Liver (tissue), 7 donors: ENCODE measurements at regions not wholly inside any gene's neighbourhood (a gene's known extent, or its start where the extent isn't known, plus 50 kb on each side); places are given as distances from the start of the nearest gene placed in this dataset.

Experiments
- DNase-seq: peaks from one replicate; pipeline ENCODE4 v3.0.0-alpha.2; 2017; ENCODE audit warnings: low spot score
- H3K27ac ChIP-seq, 2 donors: one replicate each; pipeline ENCODE4 v1.7.0; 2013; ENCODE audit warnings: inconsistent platforms in 2 of 2, low read length in 2 of 2, control low read depth in 1 of 2, low read depth in 1 of 2, mild to moderate bottlenecking in 1 of 2
- H3K27me3 ChIP-seq, 4 donors: one replicate each; pipeline versions ENCODE4 v1.6.1 to v1.7.0; 2013; ENCODE audit warnings: low read length in 3 of 4, inconsistent platforms in 1 of 4, mild to moderate bottlenecking in 1 of 4, moderate library complexity in 1 of 4; ENCODE audit not compliant: control insufficient read depth in 4 of 4, insufficient read depth in 4 of 4
- H3K36me3 ChIP-seq, 4 donors: one replicate each; pipeline versions ENCODE4 v1.6.1 to v1.7.0; 2013; ENCODE audit warnings: low read length in 3 of 4, mild to moderate bottlenecking in 3 of 4, low read depth in 1 of 4, moderate library complexity in 1 of 4; ENCODE audit not compliant: control insufficient read depth in 4 of 4, insufficient read depth in 3 of 4
- H3K4me1 ChIP-seq, 4 donors: one replicate each; pipeline versions ENCODE4 v1.6.1 to v1.7.0; 2013; ENCODE audit warnings: low read length in 3 of 4, mild to moderate bottlenecking in 3 of 4, moderate library complexity in 1 of 4; ENCODE audit not compliant: control insufficient read depth in 4 of 4, insufficient read depth in 4 of 4
- H3K4me3 ChIP-seq, 3 donors: one replicate each; pipeline versions ENCODE4 v1.6.1 to v1.7.0; 2013; ENCODE audit warnings: low read length in 3 of 3, control low read depth in 1 of 3, low read depth in 1 of 3, mild to moderate bottlenecking in 1 of 3
- H3K9ac ChIP-seq, 2 donors: one replicate each; pipeline ENCODE4 v1.7.0; 2013; ENCODE audit warnings: low read length in 2 of 2, mild to moderate bottlenecking in 2 of 2, moderate library complexity in 2 of 2, control low read depth in 1 of 2, low read depth in 1 of 2
- H3K9me3 ChIP-seq, 4 donors: one replicate each; pipeline versions ENCODE4 v1.6.1 to v1.7.0; 2013; ENCODE audit warnings: low read length in 3 of 4; ENCODE audit not compliant: control insufficient read depth in 4 of 4
- ATF3 ChIP-seq: IDR thresholded peaks from 2 replicates; pipeline ENCODE4 v1.6.1; 2016; ENCODE audit warnings: antibody characterized with exemption
- EGR1 ChIP-seq, 2 donors: IDR thresholded peaks; 2 replicates each; pipeline ENCODE4 v1.6.1; 2016 to 2018; ENCODE audit warnings: antibody characterized with exemption in 2 of 2, low read depth in 2 of 2
- FOXA1 ChIP-seq: IDR thresholded peaks from 2 replicates; pipeline ENCODE4 v1.6.1; 2016; ENCODE audit warnings: antibody characterized with exemption
- FOXA2 ChIP-seq: IDR thresholded peaks from 2 replicates; pipeline ENCODE4 v1.6.1; 2016; ENCODE audit warnings: antibody characterized with exemption
- GABPA ChIP-seq, 2 donors: IDR thresholded peaks in 1 of 2; conservative IDR thresholded peaks in 1 of 2; 2 replicates each; pipeline ENCODE4 v1.6.1; 2016; ENCODE audit warnings: antibody characterized with exemption in 2 of 2, mild to moderate bottlenecking in 1 of 2, moderate library complexity in 1 of 2
- HNF4A ChIP-seq, 2 donors: conservative IDR thresholded peaks; 2 replicates each; pipeline ENCODE4 v1.6.1; 2016; ENCODE audit warnings: antibody characterized with exemption in 2 of 2, mild to moderate bottlenecking in 2 of 2
- HNF4G ChIP-seq: IDR thresholded peaks from 2 replicates; pipeline ENCODE4 v1.6.1; 2016; ENCODE audit warnings: antibody characterized with exemption
- JUND ChIP-seq, 2 donors: IDR thresholded peaks; 2 replicates each; pipeline ENCODE4 v1.6.1; 2016; ENCODE audit warnings: antibody characterized with exemption in 2 of 2
- MAX ChIP-seq: IDR thresholded peaks from 2 replicates; pipeline ENCODE4 v1.6.1; 2016; ENCODE audit warnings: antibody characterized with exemption
- NR2F2 ChIP-seq: IDR thresholded peaks from 2 replicates; pipeline ENCODE4 v1.6.1; 2016; ENCODE audit warnings: antibody characterized with exemption
- RAD21 ChIP-seq, 2 donors: IDR thresholded peaks; 2 replicates each; pipeline ENCODE4 v1.6.1; 2016; ENCODE audit warnings: antibody characterized with exemption in 2 of 2, mild to moderate bottlenecking in 2 of 2
- REST ChIP-seq: IDR thresholded peaks from 2 replicates; pipeline ENCODE4 v1.6.1; 2016; ENCODE audit warnings: antibody characterized with exemption, mild to moderate bottlenecking
- RXRA ChIP-seq, 2 donors: IDR thresholded peaks; 2 replicates each; pipeline ENCODE4 v1.6.1; 2017 to 2018; ENCODE audit warnings: antibody characterized with exemption in 2 of 2, mild to moderate bottlenecking in 1 of 2
- SP1 ChIP-seq: IDR thresholded peaks from 2 replicates; pipeline ENCODE4 v1.6.1; 2018; ENCODE audit warnings: antibody characterized with exemption, mild to moderate bottlenecking
- TAF1 ChIP-seq: conservative IDR thresholded peaks from 2 replicates; pipeline ENCODE4 v1.6.1; 2016; ENCODE audit warnings: antibody characterized with exemption, mild to moderate bottlenecking
- WGBS: extraction: QIAGEN DNeasy Blood & Tissue Kit; methylation state at CpG from one replicate; pipeline ENCODE4 v1.1.7; 2013; 5-methylcytosine and 5-hydroxymethylcytosine counted together
- TF ChIP-seq, protein P1 (sequence below): IDR thresholded peaks from 2 replicates; pipeline ENCODE4 v1.6.1; 2016; ENCODE audit warnings: antibody characterized with exemption
- donor health status: healthy.
- donor health status: healthy.
- donor health status: healthy.
- donor health status: healthy.

GRCh38 chr11:90650153-90650552 lies 427.3 kb upstream of the CHORDC1 start:
- no peak overlapping the region for H3K9ac ChIP-seq
- no peaks in the 10 kb centered on the region for H3K36me3 ChIP-seq
- no peak for TF ChIP-seq FOXA1
- no peak for TF ChIP-seq SP1
- TF ChIP-seq HNF4A (conservative IDR thresholded peaks at IDR 0.05): no peak
- TF ChIP-seq, protein P1, sequence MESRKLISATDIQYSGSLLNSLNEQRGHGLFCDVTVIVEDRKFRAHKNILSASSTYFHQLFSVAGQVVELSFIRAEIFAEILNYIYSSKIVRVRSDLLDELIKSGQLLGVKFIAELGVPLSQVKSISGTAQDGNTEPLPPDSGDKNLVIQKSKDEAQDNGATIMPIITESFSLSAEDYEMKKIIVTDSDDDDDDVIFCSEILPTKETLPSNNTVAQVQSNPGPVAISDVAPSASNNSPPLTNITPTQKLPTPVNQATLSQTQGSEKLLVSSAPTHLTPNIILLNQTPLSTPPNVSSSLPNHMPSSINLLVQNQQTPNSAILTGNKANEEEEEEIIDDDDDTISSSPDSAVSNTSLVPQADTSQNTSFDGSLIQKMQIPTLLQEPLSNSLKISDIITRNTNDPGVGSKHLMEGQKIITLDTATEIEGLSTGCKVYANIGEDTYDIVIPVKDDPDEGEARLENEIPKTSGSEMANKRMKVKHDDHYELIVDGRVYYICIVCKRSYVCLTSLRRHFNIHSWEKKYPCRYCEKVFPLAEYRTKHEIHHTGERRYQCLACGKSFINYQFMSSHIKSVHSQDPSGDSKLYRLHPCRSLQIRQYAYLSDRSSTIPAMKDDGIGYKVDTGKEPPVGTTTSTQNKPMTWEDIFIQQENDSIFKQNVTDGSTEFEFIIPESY: no peak
- no peak for TF ChIP-seq JUND (IDR thresholded peaks at IDR 0.05)
- DNase-seq: no peak
- 94% methylated on average over 2 of the region's 2 CpGs for WGBS
- H3K9me3 ChIP-seq: no peaks in the 10 kb centered on the region
- no peak overlapping the region for H3K27ac ChIP-seq
- no peaks in the 10 kb centered on the region for H3K4me1 ChIP-seq
- H3K27me3 ChIP-seq: no peaks in the 10 kb centered on the region
- H3K4me3 ChIP-seq: no peak overlapping the region

DNA sequence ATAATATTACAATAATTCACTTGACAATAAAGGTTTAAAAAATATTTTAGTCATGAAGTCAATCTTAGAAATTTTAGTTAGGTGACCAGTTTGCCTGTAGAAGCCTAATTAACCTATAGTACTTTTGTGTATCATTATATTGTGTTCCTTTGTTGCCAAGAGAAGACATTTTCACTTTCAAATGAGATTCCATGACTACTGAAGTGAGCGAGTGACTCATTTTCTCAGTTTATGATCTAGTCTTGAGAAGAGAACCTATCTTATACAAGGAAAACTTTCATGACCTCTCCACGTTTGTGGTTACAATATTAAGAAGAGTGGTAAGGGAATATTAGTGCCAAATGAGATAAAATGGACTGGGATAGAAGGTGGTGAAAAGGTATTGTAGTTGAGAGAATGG lies 423.9 kb upstream of the CHORDC1 start:
- WGBS: 84% methylated on average over 2 of the region's 2 CpGs
- no peaks in the 10 kb centered on the region for H3K27me3 ChIP-seq
- no peak for TF ChIP-seq RXRA (IDR thresholded peaks at IDR 0.05)
- no peaks in the 10 kb centered on the region for H3K36me3 ChIP-seq
- H3K27ac ChIP-seq: no peak overlapping the region
- H3K9me3 ChIP-seq: no peaks in the 10 kb centered on the region
- no peak for DNase-seq
- no peak overlapping the region for H3K4me3 ChIP-seq
- H3K4me1 ChIP-seq: no peaks in the 10 kb centered on the region
- no peak overlapping the region for H3K9ac ChIP-seq

- H3K4me1 ChIP-seq: no peaks in the 10 kb centered on the region
- 91% methylated on average over 1 of the region's 1 CpG for WGBS
- no peaks in the 10 kb centered on the region for H3K36me3 ChIP-seq
- DNase-seq: no peak
- no peak overlapping the region for H3K4me3 ChIP-seq
- H3K27me3 ChIP-seq: no peaks in the 10 kb centered on the region
- H3K9me3 ChIP-seq: no peaks in the 10 kb centered on the region
- no peak overlapping the region for H3K9ac ChIP-seq
- H3K27ac ChIP-seq: no peak overlapping the region
- TF ChIP-seq RAD21 (IDR thresholded peaks at IDR 0.05) (no peak), FOXA2 (no peak), MAX (no peak), RXRA (IDR thresholded peaks at IDR 0.05) (no peak), JUND (IDR thresholded peaks at IDR 0.05) (no peak), NR2F2 (no peak), REST (no peak), EGR1 (IDR thresholded peaks at IDR 0.05; ENCODE audit: low read depth in 2 of 2) (no peak), GABPA (IDR thresholded peaks at IDR 0.05 in 1 of 2, conservative IDR thresholded peaks at IDR 0.05 in 1 of 2) (no peak), SP1 (no peak), ATF3 (no peak), HNF4G (no peak), TAF1 (no peak)
These were observed 423.4 kb upstream of the CHORDC1 start for GRCh38 chr11:90646266-90646665.
